ENCODE measurements at regions not wholly inside any gene's neighbourhood (a gene's known extent, or its start where the extent isn't known, plus 50 kb on each side); places are given as distances from the start of the nearest gene placed in this dataset.

DNA sequence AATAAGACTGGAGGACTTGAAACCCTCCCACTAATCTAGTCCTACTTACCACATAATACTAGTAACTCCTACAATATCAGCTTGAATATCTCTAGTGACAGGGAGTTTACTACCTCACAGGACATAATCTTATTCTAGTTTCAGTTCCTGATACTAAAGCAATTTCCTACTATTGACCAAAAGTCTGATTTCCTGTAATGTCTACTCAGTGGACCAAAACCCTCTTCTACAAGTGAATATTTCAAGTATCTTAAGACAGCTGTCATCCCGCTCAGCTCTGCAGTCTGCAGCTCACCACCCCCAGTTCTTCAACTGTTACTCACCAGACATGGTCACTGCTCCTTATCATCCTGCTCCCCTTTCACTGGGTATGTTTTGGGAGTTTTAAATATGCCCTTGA is 70.8 kb upstream of the TMCC3 start:
- no peak overlapping the region for H3K4me3 ChIP-seq (ENCODE audit: low read length)
- TF ChIP-seq, protein P1, sequence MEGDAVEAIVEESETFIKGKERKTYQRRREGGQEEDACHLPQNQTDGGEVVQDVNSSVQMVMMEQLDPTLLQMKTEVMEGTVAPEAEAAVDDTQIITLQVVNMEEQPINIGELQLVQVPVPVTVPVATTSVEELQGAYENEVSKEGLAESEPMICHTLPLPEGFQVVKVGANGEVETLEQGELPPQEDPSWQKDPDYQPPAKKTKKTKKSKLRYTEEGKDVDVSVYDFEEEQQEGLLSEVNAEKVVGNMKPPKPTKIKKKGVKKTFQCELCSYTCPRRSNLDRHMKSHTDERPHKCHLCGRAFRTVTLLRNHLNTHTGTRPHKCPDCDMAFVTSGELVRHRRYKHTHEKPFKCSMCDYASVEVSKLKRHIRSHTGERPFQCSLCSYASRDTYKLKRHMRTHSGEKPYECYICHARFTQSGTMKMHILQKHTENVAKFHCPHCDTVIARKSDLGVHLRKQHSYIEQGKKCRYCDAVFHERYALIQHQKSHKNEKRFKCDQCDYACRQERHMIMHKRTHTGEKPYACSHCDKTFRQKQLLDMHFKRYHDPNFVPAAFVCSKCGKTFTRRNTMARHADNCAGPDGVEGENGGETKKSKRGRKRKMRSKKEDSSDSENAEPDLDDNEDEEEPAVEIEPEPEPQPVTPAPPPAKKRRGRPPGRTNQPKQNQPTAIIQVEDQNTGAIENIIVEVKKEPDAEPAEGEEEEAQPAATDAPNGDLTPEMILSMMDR (conservative IDR thresholded peaks at IDR 0.05; ENCODE audit: low read length): no peak
- DNase-seq (ENCODE audit: low read depth): no peak

DNA sequence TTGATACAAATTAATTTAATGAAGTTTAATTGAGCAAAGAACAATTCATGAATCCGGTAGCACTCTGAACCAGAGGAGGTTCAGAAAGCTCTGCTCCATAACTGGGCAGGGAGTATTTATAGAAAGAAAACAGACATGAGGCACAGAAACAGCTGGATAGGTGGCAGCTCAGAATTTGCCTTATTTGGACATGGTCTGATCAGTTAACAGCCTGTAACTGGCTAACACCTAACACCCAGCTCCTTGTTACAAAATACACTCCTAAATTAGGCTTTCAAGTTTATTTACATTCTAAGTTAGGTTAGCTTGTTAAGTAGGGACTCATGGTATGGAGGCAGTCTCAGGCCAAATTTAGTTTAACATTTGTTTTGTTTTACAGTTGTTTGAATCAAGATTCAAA is 67.8 kb upstream of the TMCC3 start:
- TF ChIP-seq, protein P1 (conservative IDR thresholded peaks at IDR 0.05; ENCODE audit: low read length): no peak

DNA sequence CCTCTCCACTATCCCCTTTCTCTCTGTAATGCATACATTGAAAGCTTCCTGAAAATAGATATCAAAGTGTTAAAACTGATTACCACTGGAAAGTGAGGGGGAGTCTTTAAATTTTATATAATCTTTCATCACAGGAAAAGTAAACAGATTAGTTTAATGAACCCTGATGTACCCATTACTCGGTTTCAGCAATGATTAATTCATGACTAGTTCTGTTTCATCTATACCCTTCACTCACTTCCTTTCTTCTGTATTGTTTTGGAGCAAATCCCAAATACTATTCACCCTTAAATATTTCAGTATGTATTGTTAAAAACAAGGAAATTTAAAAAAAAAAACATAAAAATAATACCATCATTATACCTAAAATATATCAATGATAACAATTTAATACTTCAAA is 67.3 kb upstream of the TMCC3 start:
- H3K4me3 ChIP-seq (ENCODE audit: low read length): no peak overlapping the region
- no peak for DNase-seq (ENCODE audit: low read depth)
- TF ChIP-seq, protein P1 (conservative IDR thresholded peaks at IDR 0.05; ENCODE audit: low read length): no peak

More for the DNA sequence above, 67.8 kb upstream of the TMCC3 start:
- DNase-seq (ENCODE audit: low read depth): no peak
- H3K4me3 ChIP-seq (ENCODE audit: low read length): no peak overlapping the region

DNA sequence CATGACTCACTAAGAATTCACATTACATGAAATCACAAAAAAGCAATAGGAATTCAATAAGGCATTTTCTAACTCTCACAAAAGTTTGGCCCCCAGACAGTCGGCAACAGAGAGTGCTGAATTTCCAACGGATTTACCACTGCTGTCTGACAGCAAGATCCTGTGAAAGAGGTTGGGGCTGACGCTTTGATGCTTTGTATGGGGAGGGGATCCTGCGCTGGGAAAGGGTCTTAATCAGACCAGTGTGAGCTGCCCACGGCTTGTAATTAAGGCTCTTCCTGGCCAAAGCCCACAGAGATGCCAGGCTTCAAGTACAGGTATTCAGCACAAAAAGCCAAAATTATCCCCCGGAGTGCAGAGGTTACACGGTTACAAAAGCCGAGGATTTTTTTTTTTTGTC is 66.8 kb upstream of the TMCC3 start:
- TF ChIP-seq, protein P1 (conservative IDR thresholded peaks at IDR 0.05; ENCODE audit: low read length): no peak
- H3K4me3 ChIP-seq (ENCODE audit: low read length): no peak overlapping the region
- no peak for DNase-seq (ENCODE audit: low read depth)

DNA sequence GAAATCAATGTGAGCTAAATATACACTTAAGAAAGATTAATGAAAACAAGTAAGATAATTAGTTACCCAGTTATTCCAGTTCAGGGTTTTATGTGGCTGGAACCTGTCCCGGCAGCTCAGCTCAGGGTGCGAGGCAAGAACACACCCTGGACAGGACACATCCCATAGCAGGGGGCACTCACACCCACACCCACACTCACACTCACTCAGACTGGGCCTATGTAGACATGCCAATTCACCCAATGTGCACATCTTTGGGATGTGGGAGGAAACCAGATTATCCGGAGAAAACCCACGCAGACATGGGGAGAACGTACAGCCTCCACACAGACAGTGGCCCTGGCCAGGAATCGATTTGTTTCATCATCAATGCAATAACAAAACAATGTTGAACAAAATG is 66.0 kb upstream of the TMCC3 start:
- H3K4me3 ChIP-seq (ENCODE audit: low read length): no peak overlapping the region
- DNase-seq (ENCODE audit: low read depth): no peak
- TF ChIP-seq, protein P1 (conservative IDR thresholded peaks at IDR 0.05; ENCODE audit: low read length): no peak

DNA sequence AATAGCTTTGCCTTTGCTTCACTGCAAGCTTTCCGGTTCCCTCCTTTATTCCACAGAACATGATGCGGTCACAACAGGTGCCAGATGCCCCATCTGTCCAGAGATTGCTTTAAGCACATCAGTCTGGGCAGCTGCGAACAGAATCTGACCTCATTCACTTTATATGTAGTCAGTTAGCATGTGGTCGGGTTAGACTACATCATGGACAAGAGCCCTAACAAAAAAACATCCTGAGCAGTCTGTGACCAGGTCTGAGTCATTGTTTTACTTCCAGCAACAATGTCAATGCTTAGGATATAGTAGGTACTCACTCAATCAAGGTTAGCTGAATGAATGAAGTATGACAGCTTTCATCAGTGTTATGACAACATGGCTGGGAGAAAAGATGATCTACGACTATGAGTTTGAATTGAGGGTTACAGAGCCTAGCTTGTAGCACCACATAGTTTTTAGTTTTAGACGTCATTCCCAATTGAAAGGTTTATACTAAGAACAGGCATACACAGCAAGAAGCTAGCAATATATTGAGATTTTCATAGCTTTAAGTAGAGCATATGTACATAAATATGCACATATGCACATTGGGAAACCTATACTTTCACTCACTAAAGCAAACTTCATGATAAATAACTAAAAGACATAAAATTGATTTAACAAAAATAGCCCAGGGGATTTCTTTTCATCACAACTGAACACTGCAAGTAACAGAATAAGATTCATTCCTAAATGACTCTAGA is 64.2 kb upstream of the TMCC3 start:
- DNase-seq (ENCODE audit: low read depth): no peak
- no peak overlapping the region for H3K4me3 ChIP-seq (ENCODE audit: low read length)
- TF ChIP-seq, protein P1 (conservative IDR thresholded peaks at IDR 0.05; ENCODE audit: low read length): no peak

DNA sequence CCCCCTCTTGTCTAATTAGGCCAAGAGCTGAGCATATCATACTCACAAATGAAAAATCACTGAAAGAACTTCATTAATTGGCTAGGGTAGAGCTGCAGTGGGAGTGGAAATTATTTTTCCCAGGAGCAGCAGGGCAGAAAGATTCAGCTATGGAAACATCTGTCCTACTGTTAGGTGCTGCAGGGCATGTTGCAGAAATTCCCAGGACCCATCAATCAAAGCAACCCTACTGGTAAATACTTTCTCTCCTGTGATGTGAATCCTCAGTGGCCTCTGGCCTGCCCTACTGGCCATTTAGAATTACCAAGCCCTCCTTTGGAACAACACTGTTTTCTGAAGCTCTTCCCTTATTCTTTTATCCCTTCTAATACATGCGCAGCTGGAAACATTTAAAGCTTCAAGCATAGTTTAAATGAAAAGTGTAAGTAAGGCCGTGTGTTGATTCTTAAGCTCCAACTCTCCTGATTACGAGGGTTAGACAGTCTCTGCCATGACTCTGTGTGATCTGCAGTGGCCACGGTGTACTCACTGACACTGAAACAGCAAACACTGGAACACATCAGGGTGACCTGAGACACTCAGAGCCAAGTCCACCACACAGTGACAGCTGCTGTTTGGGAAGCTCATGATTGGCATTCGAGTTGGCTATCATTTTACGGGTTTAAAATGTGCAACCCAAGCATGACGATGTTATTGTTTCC is 62.6 kb upstream of the TMCC3 start:
- H3K4me3 ChIP-seq (ENCODE audit: low read length): no peak overlapping the region
- no peak for DNase-seq (ENCODE audit: low read depth)
- TF ChIP-seq, protein P1 (conservative IDR thresholded peaks at IDR 0.05; ENCODE audit: low read length): no peak
